Stimulated activated naive CD8-positive, alpha-beta T cell treated with anti-CD3 and anti-CD28 coated beads, Interleukin-15, Interleukin-2, amounts not matched to agents 100 ng/mL and 50 ng/mL, for 24 hours (primary cell): ENCODE measurements at regions not wholly inside any gene's neighbourhood (a gene's known extent, or its start where the extent isn't known, plus 50 kb on each side); places are given as distances from the start of the nearest gene placed in this dataset.
"Not testable (repeated sequence)": the region's sequence is repeated elsewhere in the genome, so short reads cannot be mapped to it uniquely, and the experiment has no call there.

Source experiments
- H3K27ac Mint-ChIP-seq: one replicate; pipeline ENCODE4 v1.8.0; 2021; ENCODE audit warnings: mild to moderate bottlenecking, mixed read lengths
- H3K27me3 Mint-ChIP-seq: one replicate; pipeline ENCODE4 v1.8.0; 2021; ENCODE audit warnings: mixed read lengths
- H3K36me3 Mint-ChIP-seq: one replicate; pipeline ENCODE4 v1.8.0; 2021; ENCODE audit warnings: low read depth, mixed read lengths
- H3K4me1 Mint-ChIP-seq: one replicate; pipeline ENCODE4 v1.8.0; 2021; ENCODE audit warnings: low read depth, mixed read lengths
- H3K4me3 Mint-ChIP-seq: one replicate; pipeline ENCODE4 v1.8.0; 2021; ENCODE audit warnings: mild to moderate bottlenecking, mixed read lengths
- H3K9me3 Mint-ChIP-seq: one replicate; pipeline ENCODE4 v1.8.0; 2021; ENCODE audit warnings: mixed read lengths

- Mint-ChIP-seq H3K27ac (no peak overlapping the region), H3K9me3 (peaks cover 4% of the 10 kb centered on the region), H3K4me3 (no peak overlapping the region), H3K27me3 (no peaks in the 10 kb centered on the region), H3K4me1 (no peaks in the 10 kb centered on the region), H3K36me3 (no peaks in the 10 kb centered on the region)
These were observed 845.3 kb upstream of the MIR17HG start for GRCh38 chr13:90502153-90502552.

- Mint-ChIP-seq H3K27ac (no peak overlapping the region), H3K4me3 (no peak overlapping the region), H3K9me3 (peaks cover 4% of the 10 kb centered on the region), H3K27me3 (no peaks in the 10 kb centered on the region), H3K36me3 (no peaks in the 10 kb centered on the region), H3K4me1 (no peaks in the 10 kb centered on the region)
These were observed 844.7 kb upstream of the MIR17HG start for GRCh38 chr13:90502762-90503161.

- Mint-ChIP-seq H3K4me3 (no peak overlapping the region), H3K9me3 (peaks cover 20% of the 10 kb centered on the region), H3K36me3 (no peaks in the 10 kb centered on the region), H3K27ac (no peak overlapping the region), H3K4me1 (no peaks in the 10 kb centered on the region), H3K27me3 (no peaks in the 10 kb centered on the region)
These were observed 837.2 kb upstream of the MIR17HG start for GRCh38 chr13:90510319-90510718.

- no peaks in the 10 kb centered on the region for H3K36me3 Mint-ChIP-seq
- H3K27ac Mint-ChIP-seq: no peak overlapping the region
- no peak overlapping the region for H3K4me3 Mint-ChIP-seq
- no peaks in the 10 kb centered on the region for H3K27me3 Mint-ChIP-seq
- no peaks in the 10 kb centered on the region for H3K4me1 Mint-ChIP-seq
- peaks cover 16% of the 10 kb centered on the region for H3K9me3 Mint-ChIP-seq
These were observed 835.6 kb upstream of the MIR17HG start for GRCh38 chr13:90511903-90512302.

- not testable (repeated sequence) for H3K4me3 Mint-ChIP-seq, H3K4me1 Mint-ChIP-seq, H3K27ac Mint-ChIP-seq, H3K27me3 Mint-ChIP-seq, H3K36me3 Mint-ChIP-seq
- H3K9me3 Mint-ChIP-seq: peaks cover 12% of the 10 kb centered on the region
These were observed 832.8 kb upstream of the MIR17HG start for GRCh38 chr13:90514712-90515111.

- Mint-ChIP-seq H3K9me3 (peaks cover 22% of the 10 kb centered on the region), H3K36me3 (no peaks in the 10 kb centered on the region), H3K27ac (no peak overlapping the region), H3K27me3 (no peaks in the 10 kb centered on the region), H3K4me3 (no peak overlapping the region), H3K4me1 (no peaks in the 10 kb centered on the region)
These were observed 829.1 kb upstream of the MIR17HG start for GRCh38 chr13:90518417-90518816.

GRCh38 chr13:90519157-90519556 is 828.3 kb upstream of the MIR17HG start:
- Mint-ChIP-seq H3K4me1 (no peaks in the 10 kb centered on the region), H3K27ac (no peak overlapping the region), H3K4me3 (no peak overlapping the region), H3K27me3 (no peaks in the 10 kb centered on the region), H3K36me3 (no peaks in the 10 kb centered on the region), H3K9me3 (peaks cover 21% of the 10 kb centered on the region)

GRCh38 chr13:90526711-90527110 is 820.8 kb upstream of the MIR17HG start:
- Mint-ChIP-seq H3K27ac (no peak overlapping the region), H3K27me3 (no peaks in the 10 kb centered on the region), H3K4me3 (no peak overlapping the region), H3K4me1 (no peaks in the 10 kb centered on the region), H3K9me3 (peaks cover 11% of the 10 kb centered on the region), H3K36me3 (no peaks in the 10 kb centered on the region)

- no peaks in the 10 kb centered on the region for H3K4me1 Mint-ChIP-seq
- no peaks in the 10 kb centered on the region for H3K36me3 Mint-ChIP-seq
- no peak overlapping the region for H3K27ac Mint-ChIP-seq
- no peaks in the 10 kb centered on the region for H3K27me3 Mint-ChIP-seq
- H3K4me3 Mint-ChIP-seq: no peak overlapping the region
- peaks cover 4% of the 10 kb centered on the region for H3K9me3 Mint-ChIP-seq
These were observed 815.7 kb upstream of the MIR17HG start for GRCh38 chr13:90531744-90532143.

- no peaks in the 10 kb centered on the region for H3K4me1 Mint-ChIP-seq
- H3K4me3 Mint-ChIP-seq: no peak overlapping the region
- H3K27ac Mint-ChIP-seq: no peak overlapping the region
- H3K9me3 Mint-ChIP-seq: peaks cover 4% of the 10 kb centered on the region
- no peaks in the 10 kb centered on the region for H3K36me3 Mint-ChIP-seq
- no peaks in the 10 kb centered on the region for H3K27me3 Mint-ChIP-seq
These were observed 814.5 kb upstream of the MIR17HG start for GRCh38 chr13:90532861-90533492.

- Mint-ChIP-seq H3K9me3 (peaks cover 4% of the 10 kb centered on the region), H3K4me1 (no peaks in the 10 kb centered on the region), H3K36me3 (no peaks in the 10 kb centered on the region), H3K27me3 (no peaks in the 10 kb centered on the region), H3K27ac (no peak overlapping the region), H3K4me3 (no peak overlapping the region)
These were observed 813.6 kb upstream of the MIR17HG start for GRCh38 chr13:90533866-90534265.

- H3K4me1 Mint-ChIP-seq: no peaks in the 10 kb centered on the region
- no peak overlapping the region for H3K27ac Mint-ChIP-seq
- H3K27me3 Mint-ChIP-seq: no peaks in the 10 kb centered on the region
- no peaks in the 10 kb centered on the region for H3K36me3 Mint-ChIP-seq
- no peak overlapping the region for H3K4me3 Mint-ChIP-seq
- H3K9me3 Mint-ChIP-seq: peaks cover 4% of the 10 kb centered on the region
These were observed 812.7 kb upstream of the MIR17HG start for GRCh38 chr13:90534617-90535370.

- H3K4me3 Mint-ChIP-seq: no peak overlapping the region
- H3K36me3 Mint-ChIP-seq: no peaks in the 10 kb centered on the region
- no peaks in the 10 kb centered on the region for H3K27me3 Mint-ChIP-seq
- no peaks in the 10 kb centered on the region for H3K4me1 Mint-ChIP-seq
- H3K27ac Mint-ChIP-seq: no peak overlapping the region
- H3K9me3 Mint-ChIP-seq: peaks cover 4% of the 10 kb centered on the region
These were observed 812.1 kb upstream of the MIR17HG start for GRCh38 chr13:90535421-90535820.

GRCh38 chr13:90538063-90538462 is 809.4 kb upstream of the MIR17HG start:
- Mint-ChIP-seq H3K4me3 (no peak overlapping the region), H3K4me1 (no peaks in the 10 kb centered on the region), H3K36me3 (no peaks in the 10 kb centered on the region), H3K27ac (no peak overlapping the region), H3K27me3 (no peaks in the 10 kb centered on the region), H3K9me3 (peaks cover 4% of the 10 kb centered on the region)

- H3K4me1 Mint-ChIP-seq: no peaks in the 10 kb centered on the region
- no peak overlapping the region for H3K27ac Mint-ChIP-seq
- peaks cover 5% of the 10 kb centered on the region for H3K9me3 Mint-ChIP-seq
- H3K27me3 Mint-ChIP-seq: no peaks in the 10 kb centered on the region
- H3K4me3 Mint-ChIP-seq: no peak overlapping the region
- no peaks in the 10 kb centered on the region for H3K36me3 Mint-ChIP-seq
These were observed 806.1 kb upstream of the MIR17HG start for GRCh38 chr13:90541346-90541745.
